HG02763 (cell line): ENCODE measurements at regions not wholly inside any gene's neighbourhood (a gene's known extent, or its start where the extent isn't known, plus 50 kb on each side); places are given as distances from the start of the nearest gene placed in this dataset.

Experiments used
- ATAC-seq: cut with Tn5 transposase; IDR thresholded peaks from one replicate; pipeline ENCODE4 v1.9.1; 2021; ENCODE audit warnings: mild to moderate bottlenecking, moderate library complexity; ENCODE audit not compliant: unreplicated experiment

- no peak for ATAC-seq
Observed at GRCh38 chr4:174122705-174123104, 160.8 kb downstream of the FBXO8 start.

GRCh38 chr4:174120446-174121295 is 162.8 kb downstream of the FBXO8 start:
- ATAC-seq, result no peak

GRCh38 chr4:174119830-174120229 is 163.6 kb downstream of the FBXO8 start:
- no peak for ATAC-seq

GRCh38 chr4:174119051-174119450 is 164.4 kb downstream of the FBXO8 start:
- ATAC-seq, result no peak

GRCh38 chr4:174118171-174118570 is 165.3 kb downstream of the FBXO8 start:
- ATAC-seq, result no peak

GRCh38 chr4:174117445-174117844 is 166.0 kb downstream of the FBXO8 start:
- no peak for ATAC-seq

GRCh38 chr4:174116021-174116420 is 167.4 kb downstream of the FBXO8 start:
- ATAC-seq, result no peak

GRCh38 chr4:174111422-174111821 is 172.0 kb downstream of the FBXO8 start:
- no peak for ATAC-seq

- ATAC-seq, result no peak
Observed at GRCh38 chr4:174110180-174110579, 173.3 kb downstream of the FBXO8 start.

GRCh38 chr4:174107746-174108354 is 175.6 kb downstream of the FBXO8 start:
- no peak for ATAC-seq

- no peak for ATAC-seq
Observed at GRCh38 chr4:174105202-174105601, 178.3 kb downstream of the FBXO8 start.

- no peak for ATAC-seq
Observed at GRCh38 chr4:174100910-174101309, 182.6 kb downstream of the FBXO8 start.

GRCh38 chr4:174099712-174100111 is 183.8 kb downstream of the FBXO8 start:
- no peak for ATAC-seq

GRCh38 chr4:174096999-174097398 is 186.5 kb downstream of the FBXO8 start:
- no peak for ATAC-seq

GRCh38 chr4:174096456-174096855 is 187.0 kb downstream of the FBXO8 start:
- ATAC-seq, result no peak

- ATAC-seq, result no peak
Observed at GRCh38 chr4:174091130-174091529, 192.3 kb downstream of the FBXO8 start.

- ATAC-seq, result no peak
Observed at GRCh38 chr4:174089711-174090110, 193.8 kb downstream of the FBXO8 start.

- no peak for ATAC-seq
Observed at GRCh38 chr4:174088795-174089194, 194.7 kb downstream of the FBXO8 start.

GRCh38 chr4:174086829-174087799 is 196.4 kb downstream of the FBXO8 start:
- ATAC-seq, result no peak

GRCh38 chr4:174084981-174085380 is 198.5 kb downstream of the FBXO8 start:
- no peak for ATAC-seq

- ATAC-seq, result no peak
Observed at GRCh38 chr4:174084542-174084941, 198.9 kb downstream of the FBXO8 start.
